ENCODE measurements at regions not wholly inside any gene's neighbourhood (a gene's known extent, or its start where the extent isn't known, plus 50 kb on each side); places are given as distances from the start of the nearest gene placed in this dataset.

DNA sequence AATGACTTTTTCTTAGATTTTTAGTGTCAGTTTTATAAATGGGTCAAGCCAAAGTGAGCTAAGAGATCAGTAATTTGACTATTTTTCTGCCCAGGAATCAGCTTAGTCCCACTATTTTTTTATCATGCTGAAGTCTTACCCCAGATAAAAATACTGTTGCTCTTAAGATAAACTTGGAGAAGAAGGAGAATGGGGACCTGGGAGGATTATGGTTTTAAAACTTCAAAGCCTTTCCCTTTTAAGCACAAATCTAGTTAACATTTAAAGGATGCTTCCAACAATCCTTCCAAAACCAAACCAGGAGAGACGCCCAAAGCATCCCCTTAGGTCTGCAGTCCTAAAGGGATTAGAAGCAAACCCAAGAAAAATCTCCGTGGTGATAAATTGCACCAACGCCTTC, 172.4 kb downstream of the SP3 start:
- FAIRE-seq (no peak), DNase-seq (no peak)
- no peaks in the 10 kb centered on the region for H3K9me3 ChIP-seq (ENCODE audit: control insufficient read depth in 2 of 2, insufficient read depth in 1 of 2, low read depth in 1 of 2, low read length in 1 of 2)
- no peaks in the 10 kb centered on the region for H3K36me3 ChIP-seq (ENCODE audit: control insufficient read depth in 3 of 3, insufficient read depth in 2 of 3, low read depth in 1 of 3, low read length in 3 of 3)
- peaks cover 0 to 5% (median 0%) of the 10 kb centered on the region in 3 donors for H3K27me3 ChIP-seq (ENCODE audit: control insufficient read depth in 3 of 3, insufficient read depth in 3 of 3, low read length in 3 of 3)
- WGBS, 3 donors: 72 to 80% (median 77%) methylated on average over 3 of the region's 3 CpGs
- H3K27ac ChIP-seq (ENCODE audit: low read depth in 1 of 3, low read length in 2 of 3): no peak overlapping the region
- H3K4me3 ChIP-seq (ENCODE audit: low read depth in 1 of 3, low read length in 3 of 3): no peak overlapping the region
- H3K4me1 ChIP-seq (ENCODE audit: control insufficient read depth in 3 of 3, insufficient read depth in 2 of 3, low read depth in 1 of 3, low read length in 2 of 3): no peaks in the 10 kb centered on the region

GRCh38 chr2:173793709-173794565, 171.2 kb downstream of the SP3 start:
- Histone ChIP-seq H3K4me1 (ENCODE audit: control insufficient read depth in 3 of 3, insufficient read depth in 2 of 3, low read depth in 1 of 3, low read length in 2 of 3) (no peaks in the 10 kb centered on the region), H3K27ac (ENCODE audit: low read depth in 1 of 3, low read length in 2 of 3) (no peak overlapping the region), H3K4me3 (ENCODE audit: low read depth in 1 of 3, low read length in 3 of 3) (peak overlapping the region in 1 of 3 donors; percentile 23), H3K36me3 (ENCODE audit: control insufficient read depth in 3 of 3, insufficient read depth in 2 of 3, low read depth in 1 of 3, low read length in 3 of 3) (no peaks in the 10 kb centered on the region), H3K27me3 (ENCODE audit: control insufficient read depth in 3 of 3, insufficient read depth in 3 of 3, low read length in 3 of 3) (peaks cover 0 to 2% (median 0%) of the 10 kb centered on the region in 3 donors), H3K9me3 (ENCODE audit: control insufficient read depth in 2 of 2, insufficient read depth in 1 of 2, low read depth in 1 of 2, low read length in 1 of 2) (no peaks in the 10 kb centered on the region)
- 16 to 54% (median 28%) methylated on average over 12 of the region's 12 CpGs for WGBS, 3 donors
- DNase-seq (peak; percentile 58 to 67), FAIRE-seq (no peak)

- H3K4me1 ChIP-seq (ENCODE audit: control insufficient read depth in 3 of 3, insufficient read depth in 2 of 3, low read depth in 1 of 3, low read length in 2 of 3): no peaks in the 10 kb centered on the region
- H3K27ac ChIP-seq (ENCODE audit: low read depth in 1 of 3, low read length in 2 of 3): no peak overlapping the region
- DNase-seq: no peak
- no peaks in the 10 kb centered on the region for H3K9me3 ChIP-seq (ENCODE audit: control insufficient read depth in 2 of 2, insufficient read depth in 1 of 2, low read depth in 1 of 2, low read length in 1 of 2)
- H3K4me3 ChIP-seq (ENCODE audit: low read depth in 1 of 3, low read length in 3 of 3): no peak overlapping the region
- WGBS, 3 donors: 95 to 98% (median 96%) methylated on average over 4 of the region's 4 CpGs
- no peaks in the 10 kb centered on the region for H3K27me3 ChIP-seq (ENCODE audit: control insufficient read depth in 3 of 3, insufficient read depth in 3 of 3, low read length in 3 of 3)
- no peak for FAIRE-seq
- no peaks in the 10 kb centered on the region for H3K36me3 ChIP-seq (ENCODE audit: control insufficient read depth in 3 of 3, insufficient read depth in 2 of 3, low read depth in 1 of 3, low read length in 3 of 3)
These were observed 167.4 kb downstream of the SP3 start for GRCh38 chr2:173797586-173798263.

DNA sequence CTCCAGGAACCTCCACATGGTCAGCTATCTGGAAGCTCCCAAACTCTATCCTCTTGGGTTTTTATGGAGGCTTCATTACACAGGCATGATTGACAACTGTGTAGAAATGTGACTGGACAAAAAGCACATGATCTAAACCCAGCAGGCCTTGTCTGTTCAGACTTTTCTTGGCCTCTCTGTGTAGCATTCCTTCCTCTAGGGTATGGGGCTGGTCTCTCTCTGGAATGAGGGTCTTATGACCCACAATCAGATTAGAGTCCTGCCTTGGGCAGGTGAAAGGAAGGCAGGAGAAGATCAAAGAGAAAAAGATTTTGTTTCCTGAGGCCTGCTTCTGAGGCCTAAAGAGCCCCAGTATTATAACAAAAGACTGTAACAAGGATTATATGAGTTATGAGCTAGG, 162.7 kb downstream of the SP3 start:
- H3K27ac ChIP-seq (ENCODE audit: low read depth in 1 of 3, low read length in 2 of 3): no peak overlapping the region

GRCh38 chr2:173803449-173803848, 161.7 kb downstream of the SP3 start:
- Histone ChIP-seq H3K4me3 (ENCODE audit: low read depth in 1 of 3, low read length in 3 of 3) (no peak overlapping the region), H3K27me3 (ENCODE audit: control insufficient read depth in 3 of 3, insufficient read depth in 3 of 3, low read length in 3 of 3) (no peaks in the 10 kb centered on the region), H3K27ac (ENCODE audit: low read depth in 1 of 3, low read length in 2 of 3) (no peak overlapping the region), H3K4me1 (ENCODE audit: control insufficient read depth in 3 of 3, insufficient read depth in 2 of 3, low read depth in 1 of 3, low read length in 2 of 3) (peaks cover 0 to 10% (median 2%) of the 10 kb centered on the region in 3 donors), H3K9me3 (ENCODE audit: control insufficient read depth in 2 of 2, insufficient read depth in 1 of 2, low read depth in 1 of 2, low read length in 1 of 2) (no peaks in the 10 kb centered on the region), H3K36me3 (ENCODE audit: control insufficient read depth in 3 of 3, insufficient read depth in 2 of 3, low read depth in 1 of 3, low read length in 3 of 3) (no peaks in the 10 kb centered on the region)
- DNase-seq: peak; percentile 31 to 38
- WGBS, 3 donors: 44 to 74% (median 45%) methylated on average over 1 of the region's 1 CpG
- FAIRE-seq: no peak

More for the DNA sequence above, 162.7 kb downstream of the SP3 start:
- Histone ChIP-seq H3K36me3 (ENCODE audit: control insufficient read depth in 3 of 3, insufficient read depth in 2 of 3, low read depth in 1 of 3, low read length in 3 of 3) (no peaks in the 10 kb centered on the region), H3K27me3 (ENCODE audit: control insufficient read depth in 3 of 3, insufficient read depth in 3 of 3, low read length in 3 of 3) (no peaks in the 10 kb centered on the region), H3K4me3 (ENCODE audit: low read depth in 1 of 3, low read length in 3 of 3) (no peak overlapping the region), H3K9me3 (ENCODE audit: control insufficient read depth in 2 of 2, insufficient read depth in 1 of 2, low read depth in 1 of 2, low read length in 1 of 2) (no peaks in the 10 kb centered on the region), H3K4me1 (ENCODE audit: control insufficient read depth in 3 of 3, insufficient read depth in 2 of 3, low read depth in 1 of 3, low read length in 2 of 3) (peaks cover 0 to 10% (median 2%) of the 10 kb centered on the region in 3 donors)
- DNase-seq (no peak), FAIRE-seq (no peak)

GRCh38 chr2:173806761-173807160, 158.4 kb downstream of the SP3 start:
- no peaks in the 10 kb centered on the region for H3K36me3 ChIP-seq (ENCODE audit: control insufficient read depth in 3 of 3, insufficient read depth in 2 of 3, low read depth in 1 of 3, low read length in 3 of 3)
- peaks cover 0 to 10% (median 2%) of the 10 kb centered on the region in 3 donors for H3K4me1 ChIP-seq (ENCODE audit: control insufficient read depth in 3 of 3, insufficient read depth in 2 of 3, low read depth in 1 of 3, low read length in 2 of 3)
- no peaks in the 10 kb centered on the region for H3K27me3 ChIP-seq (ENCODE audit: control insufficient read depth in 3 of 3, insufficient read depth in 3 of 3, low read length in 3 of 3)
- H3K4me3 ChIP-seq (ENCODE audit: low read depth in 1 of 3, low read length in 3 of 3): no peak overlapping the region
- FAIRE-seq (no peak), DNase-seq (no peak)
- H3K9me3 ChIP-seq (ENCODE audit: control insufficient read depth in 2 of 2, insufficient read depth in 1 of 2, low read depth in 1 of 2, low read length in 1 of 2): no peaks in the 10 kb centered on the region
- WGBS, 3 donors: 92 to 97% (median 94%) methylated on average over 2 of the region's 2 CpGs
- H3K27ac ChIP-seq (ENCODE audit: low read depth in 1 of 3, low read length in 2 of 3): no peak overlapping the region

GRCh38 chr2:173808718-173809117, 156.5 kb downstream of the SP3 start:
- no peak overlapping the region for H3K4me3 ChIP-seq (ENCODE audit: low read depth in 1 of 3, low read length in 3 of 3)
- DNase-seq: no peak
- no peaks in the 10 kb centered on the region for H3K9me3 ChIP-seq (ENCODE audit: control insufficient read depth in 2 of 2, insufficient read depth in 1 of 2, low read depth in 1 of 2, low read length in 1 of 2)
- no peaks in the 10 kb centered on the region for H3K36me3 ChIP-seq (ENCODE audit: control insufficient read depth in 3 of 3, insufficient read depth in 2 of 3, low read depth in 1 of 3, low read length in 3 of 3)
- peaks cover 0 to 10% (median 2%) of the 10 kb centered on the region in 3 donors for H3K4me1 ChIP-seq (ENCODE audit: control insufficient read depth in 3 of 3, insufficient read depth in 2 of 3, low read depth in 1 of 3, low read length in 2 of 3)
- 53 to 89% (median 63%) methylated on average over 2 of the region's 2 CpGs for WGBS, 3 donors
- no peak for FAIRE-seq
- H3K27ac ChIP-seq (ENCODE audit: low read depth in 1 of 3, low read length in 2 of 3): no peak overlapping the region
- no peaks in the 10 kb centered on the region for H3K27me3 ChIP-seq (ENCODE audit: control insufficient read depth in 3 of 3, insufficient read depth in 3 of 3, low read length in 3 of 3)

- H3K27me3 ChIP-seq (ENCODE audit: control insufficient read depth in 3 of 3, insufficient read depth in 3 of 3, low read length in 3 of 3): no peaks in the 10 kb centered on the region
- DNase-seq: no peak
- FAIRE-seq: no peak
- no peaks in the 10 kb centered on the region for H3K9me3 ChIP-seq (ENCODE audit: control insufficient read depth in 2 of 2, insufficient read depth in 1 of 2, low read depth in 1 of 2, low read length in 1 of 2)
- no peaks in the 10 kb centered on the region for H3K4me1 ChIP-seq (ENCODE audit: control insufficient read depth in 3 of 3, insufficient read depth in 2 of 3, low read depth in 1 of 3, low read length in 2 of 3)
- no peak overlapping the region for H3K27ac ChIP-seq (ENCODE audit: low read depth in 1 of 3, low read length in 2 of 3)
- WGBS, 3 donors: 97 to 100% (median 100%) methylated on average over 1 of the region's 1 CpG
- no peaks in the 10 kb centered on the region for H3K36me3 ChIP-seq (ENCODE audit: control insufficient read depth in 3 of 3, insufficient read depth in 2 of 3, low read depth in 1 of 3, low read length in 3 of 3)
- no peak overlapping the region for H3K4me3 ChIP-seq (ENCODE audit: low read depth in 1 of 3, low read length in 3 of 3)
These were observed 152.9 kb downstream of the SP3 start for GRCh38 chr2:173812321-173812720.

Data from small intestine (tissue), 7 donors.